Vagina (tissue), 2 donors: ENCODE measurements at regions not wholly inside any gene's neighbourhood (a gene's known extent, or its start where the extent isn't known, plus 50 kb on each side); places are given as distances from the start of the nearest gene placed in this dataset.

Experiments
- CTCF ChIP-seq, 3 experiments: fragments of 450-650 bp in 2 of 3; fragments of 200-600 bp in 1 of 3; sonication (generic) in 1 of 3; IDR thresholded peaks; one replicate each; pipeline ENCODE4 v1.5.1; 2017 to 2019; ENCODE audit warnings: antibody characterized with exemption in 3 of 3, mild to moderate bottlenecking in 2 of 3, moderate library complexity in 2 of 3
- POLR2A ChIP-seq, 2 donors: fragments of 450-650 bp; IDR thresholded peaks; one replicate each; pipeline ENCODE4 v1.6.1; 2017; ENCODE audit warnings: antibody characterized with exemption in 2 of 2, mild to moderate bottlenecking in 2 of 2, moderate library complexity in 2 of 2

DNA sequence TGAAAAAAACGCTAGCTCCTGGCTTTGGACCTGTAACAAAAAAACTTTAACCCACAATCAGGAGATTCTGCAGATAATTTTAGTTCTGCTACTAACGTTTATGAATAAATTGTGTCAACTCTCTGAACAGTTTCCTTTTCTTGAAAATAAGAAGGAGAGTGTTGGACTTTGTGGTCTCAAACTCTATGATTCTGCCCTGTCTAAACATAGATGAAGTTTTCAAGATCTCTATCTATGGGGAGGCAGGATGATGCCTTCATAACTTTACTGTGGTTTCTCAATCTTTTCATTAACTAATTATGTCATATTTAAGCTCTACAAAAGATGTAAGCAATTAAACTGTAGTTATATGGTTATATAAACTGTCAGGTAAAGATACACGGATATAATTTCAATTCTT, 162.0 kb downstream of the REEP3 start:
- TF ChIP-seq POLR2A (IDR thresholded peaks at IDR 0.05) (no peak), CTCF (IDR thresholded peaks at IDR 0.05) (no peak)
